NCI-H2196 (cell line): ENCODE measurements at regions not wholly inside any gene's neighbourhood (a gene's known extent, or its start where the extent isn't known, plus 50 kb on each side); places are given as distances from the start of the nearest gene placed in this dataset.

Source experiments
- DNase-seq: peaks from one replicate; lab custom pipeline; 2025; ENCODE audit not compliant: unreplicated experiment; lab: John Stamatoyannopoulos, UW

GRCh38 chr9:21657966-21658667 is 144.3 kb upstream of the MTAP start:
- DNase-seq, result no peak

GRCh38 chr9:21660976-21661375 is 141.5 kb upstream of the MTAP start:
- DNase-seq, result no peak

GRCh38 chr9:21661626-21662025 is 140.8 kb upstream of the MTAP start:
- no peak for DNase-seq

- no peak for DNase-seq
Observed at GRCh38 chr9:21668516-21668915, 133.9 kb upstream of the MTAP start.

- no peak for DNase-seq
Observed at GRCh38 chr9:21669701-21670100, 132.7 kb upstream of the MTAP start.

GRCh38 chr9:21670374-21670773 is 132.1 kb upstream of the MTAP start:
- DNase-seq, result no peak

GRCh38 chr9:21672140-21672539 is 130.3 kb upstream of the MTAP start:
- no peak for DNase-seq

- no peak for DNase-seq
Observed at GRCh38 chr9:21672761-21673160, 129.7 kb upstream of the MTAP start.

GRCh38 chr9:21674894-21675293 is 127.5 kb upstream of the MTAP start:
- DNase-seq, result no peak

GRCh38 chr9:21677387-21677786 is 125.0 kb upstream of the MTAP start:
- no peak for DNase-seq

- DNase-seq, result no peak
Observed at GRCh38 chr9:21677834-21678233, 124.6 kb upstream of the MTAP start.

- DNase-seq, result no peak
Observed at GRCh38 chr9:21679432-21679831, 123.0 kb upstream of the MTAP start.

GRCh38 chr9:21680590-21680989 is 121.8 kb upstream of the MTAP start:
- DNase-seq, result no peak

- DNase-seq, result no peak
Observed at GRCh38 chr9:21681641-21682040, 120.8 kb upstream of the MTAP start.

GRCh38 chr9:21682381-21682780 is 120.1 kb upstream of the MTAP start:
- DNase-seq, result no peak

GRCh38 chr9:21682981-21683380 is 119.5 kb upstream of the MTAP start:
- DNase-seq, result no peak

GRCh38 chr9:21683484-21684175 is 118.8 kb upstream of the MTAP start:
- no peak for DNase-seq

GRCh38 chr9:21684231-21684630 is 118.2 kb upstream of the MTAP start:
- no peak for DNase-seq

GRCh38 chr9:21684831-21685362 is 117.5 kb upstream of the MTAP start:
- peak; percentile 9 for DNase-seq

GRCh38 chr9:21685502-21685901 is 116.9 kb upstream of the MTAP start:
- DNase-seq, result no peak

- DNase-seq, result no peak
Observed at GRCh38 chr9:21686738-21687137, 115.7 kb upstream of the MTAP start.

GRCh38 chr9:21687351-21687750 is 115.1 kb upstream of the MTAP start:
- no peak for DNase-seq
